ENCODE measurements at regions not wholly inside any gene's neighbourhood (a gene's known extent, or its start where the extent isn't known, plus 50 kb on each side); places are given as distances from the start of the nearest gene placed in this dataset.

- TF ChIP-seq BRCA1 (IDR thresholded peaks at IDR 0.05; ENCODE audit: low read depth, low read length) (no peak), JUND (IDR thresholded peaks at IDR 0.05; ENCODE audit: low read length) (no peak), CBX8 (IDR thresholded peaks at IDR 0.05; ENCODE audit: borderline replicate concordance, low read depth, low read length) (no peak), MAX (IDR thresholded peaks at IDR 0.05) (no peak), FOSL1 (IDR thresholded peaks at IDR 0.05; ENCODE audit: insufficient read depth, low read depth, low read length) (no peak), POLR2AphosphoS5 (IDR thresholded peaks at IDR 0.05; ENCODE audit: low read depth, low read length) (no peak), CEBPB (IDR thresholded peaks at IDR 0.05; ENCODE audit: low read depth, low read length) (no peak), RFX5 (IDR thresholded peaks at IDR 0.05; ENCODE audit: borderline replicate concordance, low read depth, low read length) (no peak)
- TF ChIP-seq, protein P1, sequence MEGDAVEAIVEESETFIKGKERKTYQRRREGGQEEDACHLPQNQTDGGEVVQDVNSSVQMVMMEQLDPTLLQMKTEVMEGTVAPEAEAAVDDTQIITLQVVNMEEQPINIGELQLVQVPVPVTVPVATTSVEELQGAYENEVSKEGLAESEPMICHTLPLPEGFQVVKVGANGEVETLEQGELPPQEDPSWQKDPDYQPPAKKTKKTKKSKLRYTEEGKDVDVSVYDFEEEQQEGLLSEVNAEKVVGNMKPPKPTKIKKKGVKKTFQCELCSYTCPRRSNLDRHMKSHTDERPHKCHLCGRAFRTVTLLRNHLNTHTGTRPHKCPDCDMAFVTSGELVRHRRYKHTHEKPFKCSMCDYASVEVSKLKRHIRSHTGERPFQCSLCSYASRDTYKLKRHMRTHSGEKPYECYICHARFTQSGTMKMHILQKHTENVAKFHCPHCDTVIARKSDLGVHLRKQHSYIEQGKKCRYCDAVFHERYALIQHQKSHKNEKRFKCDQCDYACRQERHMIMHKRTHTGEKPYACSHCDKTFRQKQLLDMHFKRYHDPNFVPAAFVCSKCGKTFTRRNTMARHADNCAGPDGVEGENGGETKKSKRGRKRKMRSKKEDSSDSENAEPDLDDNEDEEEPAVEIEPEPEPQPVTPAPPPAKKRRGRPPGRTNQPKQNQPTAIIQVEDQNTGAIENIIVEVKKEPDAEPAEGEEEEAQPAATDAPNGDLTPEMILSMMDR (IDR thresholded peaks at IDR 0.05; ENCODE audit: control extremely low read depth in 1 of 3, insufficient read depth in 1 of 3, low read depth in 1 of 3, low read length in 3 of 3), result no peak
Measured at GRCh38 chr7:155363146-155363539, 65.5 kb downstream of the INSIG1 start.
